ENCODE measurements at regions not wholly inside any gene's neighbourhood (a gene's known extent, or its start where the extent isn't known, plus 50 kb on each side); places are given as distances from the start of the nearest gene placed in this dataset.

- H3K4me3 ChIP-seq (ENCODE audit: low read depth, low read length), result no peak overlapping the region
- TF ChIP-seq CTCF (IDR thresholded peaks at IDR 0.05; ENCODE audit: borderline replicate concordance, insufficient read depth, low read depth, low read length), result peak; percentile 97
These were observed 401.2 kb downstream of the GALR1 start for GRCh38 chr18:77650799-77651385.

GRCh38 chr18:77651441-77651840 is 401.8 kb downstream of the GALR1 start:
- TF ChIP-seq CTCF (IDR thresholded peaks at IDR 0.05; ENCODE audit: borderline replicate concordance, insufficient read depth, low read depth, low read length), result no peak
- no peak overlapping the region for H3K4me3 ChIP-seq (ENCODE audit: low read depth, low read length)

- no peak for TF ChIP-seq CTCF (IDR thresholded peaks at IDR 0.05; ENCODE audit: borderline replicate concordance, insufficient read depth, low read depth, low read length)
These were observed 404.1 kb downstream of the GALR1 start for GRCh38 chr18:77653792-77654191.

GRCh38 chr18:77654302-77654701 is 404.7 kb downstream of the GALR1 start:
- no peak for TF ChIP-seq CTCF (IDR thresholded peaks at IDR 0.05; ENCODE audit: borderline replicate concordance, insufficient read depth, low read depth, low read length)
- H3K4me3 ChIP-seq (ENCODE audit: low read depth, low read length), result no peak overlapping the region

More at GRCh38 chr18:77653792-77654191, 404.1 kb downstream of the GALR1 start:
- H3K4me3 ChIP-seq (ENCODE audit: low read depth, low read length), result no peak overlapping the region

- TF ChIP-seq CTCF (IDR thresholded peaks at IDR 0.05; ENCODE audit: borderline replicate concordance, insufficient read depth, low read depth, low read length), result no peak
- no peak overlapping the region for H3K4me3 ChIP-seq (ENCODE audit: low read depth, low read length)
These were observed 408.1 kb downstream of the GALR1 start for GRCh38 chr18:77657651-77658298.

- TF ChIP-seq CTCF (IDR thresholded peaks at IDR 0.05; ENCODE audit: borderline replicate concordance, insufficient read depth, low read depth, low read length), result no peak
- no peak overlapping the region for H3K4me3 ChIP-seq (ENCODE audit: low read depth, low read length)
These were observed 408.6 kb downstream of the GALR1 start for GRCh38 chr18:77658299-77658662.
